Amygdala (tissue), 56 donors: ENCODE measurements at regions not wholly inside any gene's neighbourhood (a gene's known extent, or its start where the extent isn't known, plus 50 kb on each side); places are given as distances from the start of the nearest gene placed in this dataset.
"Not testable (repeated sequence)": the region's sequence is repeated elsewhere in the genome, so short reads cannot be mapped to it uniquely, and the experiment has no call there.

Experiments used
- DNase-seq, 56 donors: peaks; one replicate each; lab custom pipeline; 2025; lab: John Stamatoyannopoulos, UW

DNA sequence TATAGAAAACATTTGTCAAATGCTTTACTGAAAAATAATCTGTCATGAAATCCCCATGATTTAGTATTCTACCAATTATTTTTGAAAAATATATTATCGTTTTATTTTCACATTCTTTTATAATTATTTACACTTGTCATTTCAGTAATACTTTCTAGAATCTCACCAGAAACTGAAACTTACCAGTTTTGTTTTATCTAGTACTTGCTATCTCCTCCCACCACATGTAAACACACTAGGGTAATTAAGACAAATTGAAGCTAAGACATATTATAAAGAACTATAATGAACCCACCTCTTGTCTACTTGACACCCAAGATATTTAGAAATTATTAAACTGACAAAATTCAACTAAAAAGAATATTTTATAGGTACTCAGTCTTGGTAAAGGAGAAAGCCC, 51.5 kb upstream of the GRM3 start:
- no peak for DNase-seq

DNA sequence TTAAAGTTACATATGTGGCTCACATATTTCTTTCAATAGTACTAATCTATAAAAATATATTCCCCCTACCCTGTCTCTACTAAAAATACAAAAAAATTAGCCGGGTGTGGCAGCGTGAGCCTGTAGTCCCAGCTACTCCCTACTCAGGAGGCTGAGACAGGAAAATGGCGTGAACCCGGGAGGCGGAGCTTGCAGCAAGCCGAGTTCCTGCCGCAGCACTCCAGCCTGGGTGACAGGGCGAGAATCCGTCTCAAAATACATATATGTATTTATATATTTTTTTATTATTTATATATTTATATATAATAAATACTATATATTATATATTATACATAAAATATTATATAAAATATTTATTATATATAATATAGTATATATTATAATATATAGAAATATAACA, 69.7 kb upstream of the GRM3 start:
- no peak for DNase-seq

DNA sequence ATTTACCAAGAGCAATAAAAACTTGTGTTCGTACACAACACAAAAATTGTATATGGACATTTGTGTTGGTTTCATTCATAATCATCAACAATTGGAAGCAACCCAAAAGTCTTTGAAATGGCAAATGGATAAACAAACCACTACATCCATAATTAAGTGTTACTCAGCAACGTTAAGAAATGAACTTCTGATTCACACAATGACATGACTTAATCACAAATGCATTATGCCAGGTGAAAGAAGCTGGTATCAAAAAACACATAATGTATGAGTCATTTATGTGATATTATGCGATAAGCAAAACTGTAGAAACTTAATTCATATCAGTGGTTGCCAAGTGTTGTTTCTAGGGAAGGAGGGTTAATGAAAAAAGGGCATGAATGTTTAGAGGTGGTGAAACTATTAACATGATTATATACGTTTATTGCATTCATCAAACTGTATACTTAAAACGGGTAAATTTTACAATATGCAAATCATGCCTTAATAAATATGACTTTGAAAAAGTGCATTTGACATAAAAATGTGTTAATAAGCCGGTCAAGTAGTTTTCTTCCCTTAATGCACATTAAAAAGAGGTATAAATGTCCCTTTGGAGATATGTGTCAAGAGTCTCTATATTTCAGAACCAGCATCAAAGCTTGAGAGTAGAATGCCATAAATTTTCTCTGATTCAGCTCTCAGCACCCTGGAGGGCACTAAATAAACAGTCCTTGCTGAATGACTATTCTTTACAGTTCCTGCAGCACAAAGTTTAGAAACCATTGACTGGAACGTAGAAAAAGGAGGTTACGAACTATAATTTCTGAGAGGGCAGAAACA, 84.8 kb upstream of the GRM3 start:
- DNase-seq: no peak

DNA sequence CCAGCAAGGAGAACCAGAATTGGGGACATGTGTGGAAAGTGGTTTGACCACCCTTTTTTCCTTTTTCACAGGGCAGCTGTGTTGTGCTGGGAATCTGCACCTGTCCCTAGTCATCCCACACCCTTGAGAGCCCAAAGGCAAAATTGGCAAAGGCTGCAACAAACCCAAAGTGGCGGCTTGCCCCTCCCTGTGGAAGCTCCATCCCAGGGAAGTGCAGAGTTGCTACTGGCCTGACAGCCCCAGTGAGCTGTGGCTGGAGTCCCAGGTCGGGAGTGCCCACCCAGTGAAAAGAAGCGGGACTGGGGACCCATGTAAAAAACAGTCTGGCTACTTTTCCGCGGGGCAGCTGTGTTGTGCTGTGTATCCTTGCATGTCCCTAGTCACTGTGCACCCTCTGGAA, 109.1 kb upstream of the GRM3 start:
- DNase-seq: no peak

DNA sequence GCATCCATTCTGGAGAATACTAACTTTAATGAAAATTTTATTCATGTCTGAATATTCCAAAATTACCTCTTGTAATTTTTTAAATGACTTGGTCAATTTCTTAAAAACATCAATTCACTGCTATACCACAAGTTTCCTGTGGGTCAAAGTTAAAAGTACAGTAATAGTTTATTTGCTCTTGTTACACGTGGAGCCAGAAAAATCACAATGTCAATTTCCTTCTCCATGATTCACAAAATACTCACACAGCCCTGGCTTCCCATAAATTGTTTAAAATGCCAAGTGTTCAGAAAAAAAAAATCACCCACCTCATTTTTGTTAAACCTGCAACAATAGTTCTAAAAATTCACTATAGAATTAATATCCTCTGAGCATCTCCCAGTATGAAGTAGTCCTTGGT, 139.5 kb upstream of the GRM3 start:
- DNase-seq: no peak

DNA sequence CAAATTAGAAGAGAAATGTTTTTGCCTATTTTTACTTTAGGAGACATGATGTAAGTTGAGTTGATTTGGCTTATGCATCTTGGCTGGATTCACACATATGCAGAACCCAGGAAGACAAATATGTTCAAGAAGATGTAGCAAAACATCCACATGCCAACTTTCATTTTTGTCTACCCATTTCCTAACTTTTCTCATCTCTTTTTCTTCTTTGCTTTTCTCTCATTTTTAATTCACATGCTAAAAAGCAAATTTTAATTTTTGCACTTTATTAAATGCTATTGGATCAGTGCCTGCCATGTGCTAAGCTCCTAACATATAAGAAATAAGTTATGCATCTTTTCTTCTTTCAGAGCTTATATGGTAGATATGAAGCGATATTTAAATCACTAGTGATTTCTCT, 143.7 kb upstream of the GRM3 start:
- no peak for DNase-seq

DNA sequence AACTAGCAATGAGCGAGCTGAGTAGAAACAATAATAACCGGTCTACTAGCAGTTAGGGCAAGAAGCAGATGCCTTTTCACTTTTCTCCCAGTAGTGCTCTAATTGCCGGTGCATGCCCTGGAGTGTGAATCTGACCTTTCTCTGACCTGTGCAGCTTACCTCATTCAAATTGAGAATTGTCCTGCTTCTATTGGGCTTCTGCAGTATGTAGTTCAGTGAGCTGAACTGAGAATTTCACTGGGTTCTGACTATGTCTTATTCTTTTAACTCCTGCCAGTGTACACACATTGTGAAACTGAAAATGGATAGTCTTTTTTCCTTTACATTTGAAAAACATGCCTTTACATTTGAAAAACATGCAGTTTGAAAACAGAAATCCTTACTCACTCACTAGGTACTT, 157.9 kb upstream of the GRM3 start:
- DNase-seq: no peak

DNA sequence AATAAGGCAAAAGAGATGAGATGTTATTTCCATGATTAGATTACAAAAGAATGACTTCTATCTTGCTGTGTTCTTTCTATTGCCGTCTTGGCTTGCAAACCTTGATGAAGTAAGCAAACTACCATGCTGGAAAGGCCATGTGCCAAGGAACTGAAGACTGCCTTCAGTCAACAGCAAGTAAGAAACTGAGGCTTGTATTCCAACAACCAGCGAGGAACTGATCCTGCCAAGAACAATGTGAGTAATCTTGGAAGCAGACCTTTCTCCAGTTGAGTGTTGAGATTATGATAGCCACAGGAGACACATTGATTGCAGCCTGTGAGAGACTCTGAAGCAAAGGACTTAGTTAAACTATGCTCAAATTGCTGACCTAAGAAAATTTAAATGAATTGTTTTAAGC, 164.6 kb upstream of the GRM3 start:
- DNase-seq: no peak

DNA sequence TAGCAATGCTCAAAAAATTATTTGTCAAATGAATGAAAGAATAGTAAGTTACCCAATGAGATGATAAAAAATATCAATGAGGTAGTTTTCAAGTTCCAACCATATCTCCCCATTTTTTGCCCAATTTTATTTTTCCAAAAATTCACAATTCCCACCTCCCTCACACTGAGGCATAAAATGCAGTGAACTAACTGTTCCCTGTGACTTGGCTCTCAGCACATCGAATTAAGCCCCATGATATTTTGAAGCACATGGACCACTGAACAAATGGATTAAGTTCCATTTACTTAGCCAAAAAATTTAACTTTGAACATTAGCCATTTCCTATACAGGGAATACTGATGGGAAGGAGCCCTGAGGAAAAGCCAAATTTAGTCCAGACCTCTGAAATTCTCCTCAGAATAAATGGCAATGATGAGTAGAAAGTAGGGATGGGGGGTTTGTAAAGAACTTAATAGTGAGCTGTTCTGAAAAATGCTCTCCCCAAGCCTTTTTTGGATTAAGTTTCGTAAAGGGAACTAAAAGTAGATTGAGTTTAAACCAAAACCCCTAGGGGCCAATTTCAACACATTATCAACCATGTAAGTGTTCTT, 166.3 kb upstream of the GRM3 start:
- DNase-seq: no peak

DNA sequence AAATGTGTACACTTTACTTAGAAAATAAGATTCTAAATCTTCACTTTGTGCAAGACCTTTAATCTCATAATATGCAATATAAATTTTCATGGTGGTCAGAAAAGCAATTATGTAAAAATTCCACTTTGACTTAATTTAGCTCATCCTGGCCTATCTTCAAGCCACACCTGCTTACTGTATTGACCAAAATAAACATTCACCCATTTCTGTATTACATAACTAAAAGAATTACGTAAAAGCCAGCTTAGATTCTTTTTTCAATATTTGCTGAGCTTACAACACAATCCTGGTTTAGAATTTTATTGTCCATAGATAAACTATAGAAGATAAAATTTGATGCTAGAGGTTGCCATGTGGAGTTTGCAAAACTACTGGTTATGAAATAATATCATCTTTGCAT, 172.9 kb upstream of the GRM3 start:
- DNase-seq: no peak

DNA sequence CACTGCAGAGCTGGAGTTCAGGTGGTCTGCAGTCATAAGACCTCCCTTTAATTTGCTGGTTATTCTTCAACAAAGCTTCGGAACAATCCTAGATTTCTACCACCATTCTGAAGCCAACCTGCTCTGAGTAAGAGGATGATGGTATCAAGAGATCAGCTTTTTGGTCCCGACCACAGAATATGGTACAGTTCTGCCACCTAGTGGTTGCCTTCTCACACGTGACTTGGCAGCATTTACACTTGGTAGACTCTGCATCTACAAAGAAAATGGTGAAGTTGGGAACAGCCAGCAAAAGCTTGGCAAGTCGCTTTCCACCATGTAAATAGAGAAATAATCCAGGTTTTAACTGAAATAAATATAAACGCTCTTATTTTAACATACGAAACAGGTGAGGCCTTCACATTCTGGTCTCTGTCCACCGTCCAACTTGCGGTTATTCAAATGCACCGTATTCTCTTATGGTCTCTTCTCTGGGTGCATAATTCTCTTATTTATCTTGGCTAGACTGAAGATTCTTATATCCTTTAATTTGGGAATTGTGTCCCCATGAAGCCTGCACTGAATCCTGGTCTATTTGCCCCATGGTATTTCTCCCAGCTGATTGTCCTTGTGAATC, 173.9 kb upstream of the GRM3 start:
- peak in 49 of 56 donors; percentile 0 to 82 (median 28) for DNase-seq

DNA sequence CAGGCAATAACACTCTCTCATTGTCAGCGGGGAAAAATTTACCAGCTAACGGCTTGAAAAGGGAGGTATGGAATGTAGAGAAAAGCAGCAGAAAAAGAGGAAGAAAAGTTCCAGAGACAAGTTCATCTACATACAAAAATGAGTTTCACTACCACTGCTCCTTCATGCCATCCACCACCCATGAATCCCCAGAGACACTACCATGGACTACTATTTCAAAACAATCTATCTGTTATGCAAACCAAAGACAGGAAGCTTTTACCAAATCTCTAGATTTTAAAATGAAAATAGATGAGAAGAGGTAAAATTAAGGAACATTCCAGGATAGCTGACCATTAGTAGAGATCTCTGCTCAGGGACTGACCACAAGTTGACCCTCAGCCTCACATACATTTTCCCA, 189.0 kb upstream of the GRM3 start:
- DNase-seq: no peak

DNA sequence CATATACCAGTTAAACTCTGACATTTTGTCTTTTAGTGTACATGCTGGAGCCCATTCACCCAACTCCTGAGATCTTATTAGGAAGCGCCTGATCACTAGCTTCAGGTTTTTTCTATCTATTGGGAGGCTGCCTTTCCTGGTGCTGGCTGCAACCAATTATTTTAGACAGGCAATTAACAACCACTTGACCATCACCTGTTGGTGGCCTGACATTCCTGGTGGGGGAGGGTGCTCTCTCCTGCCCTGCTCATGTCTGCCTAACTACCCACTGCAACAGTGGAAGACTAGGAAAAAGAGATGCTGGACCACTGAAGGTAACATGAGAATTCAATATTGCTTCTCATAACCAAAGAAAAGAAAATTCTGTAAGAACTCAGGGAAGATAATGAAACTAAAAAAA, 190.3 kb upstream of the GRM3 start:
- no peak for DNase-seq

DNA sequence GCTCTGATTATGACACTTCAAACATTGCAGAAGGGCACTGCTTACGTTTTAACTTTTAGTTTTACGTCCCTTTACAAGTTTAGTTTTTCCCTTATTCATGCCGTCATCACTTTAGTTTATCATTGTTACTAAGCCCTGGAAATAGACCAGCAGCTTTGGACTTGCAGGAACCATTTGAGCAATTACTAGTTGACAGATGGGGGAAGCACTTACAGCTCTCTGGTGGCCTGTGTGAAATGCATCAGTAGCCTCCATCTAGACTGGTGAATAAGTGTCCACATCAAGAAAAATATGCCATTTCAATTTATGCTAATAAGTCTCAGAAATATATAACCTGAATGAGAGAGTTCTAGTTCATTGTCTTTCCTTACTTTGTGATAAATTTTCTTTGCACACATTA, 194.9 kb upstream of the GRM3 start:
- no peak for DNase-seq

DNA sequence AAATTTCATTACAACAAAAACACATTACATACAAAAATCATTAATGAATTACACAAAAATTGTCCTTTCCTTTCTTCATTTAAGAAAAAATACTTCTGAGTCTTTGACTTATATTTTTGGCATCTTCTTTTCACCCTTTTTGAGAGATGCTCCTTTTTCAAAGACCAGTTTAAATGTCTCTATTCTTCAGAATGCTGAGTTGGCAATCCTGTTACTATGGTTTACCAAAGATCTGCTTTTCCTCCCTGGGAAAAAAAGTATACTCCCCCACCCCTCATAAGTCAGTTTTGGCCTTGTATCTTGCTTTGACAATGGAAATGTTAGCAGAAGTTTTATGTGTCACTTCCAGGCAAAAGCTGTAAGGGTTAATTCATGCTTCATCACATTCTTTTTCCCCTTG, 198.4 kb upstream of the GRM3 start:
- DNase-seq: no peak

DNA sequence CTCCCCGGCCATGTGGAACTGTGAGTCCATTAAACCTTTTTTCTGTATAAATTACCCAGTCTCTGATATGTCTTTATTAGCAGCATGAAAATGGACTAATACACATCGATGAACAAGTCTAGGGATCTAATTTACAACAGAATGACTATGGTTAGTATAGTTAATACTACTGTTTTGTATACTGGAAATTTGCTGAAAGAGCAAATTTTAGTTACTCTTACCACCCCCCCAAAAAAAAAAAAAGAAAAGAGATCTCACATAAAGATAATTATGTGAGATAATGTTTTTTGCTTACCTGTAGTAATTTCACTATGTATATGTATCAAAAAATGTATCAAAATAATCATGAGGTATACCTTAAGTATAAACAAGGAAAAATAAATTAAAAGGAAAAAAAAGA, 199.5 kb upstream of the GRM3 start:
- DNase-seq: no peak

DNA sequence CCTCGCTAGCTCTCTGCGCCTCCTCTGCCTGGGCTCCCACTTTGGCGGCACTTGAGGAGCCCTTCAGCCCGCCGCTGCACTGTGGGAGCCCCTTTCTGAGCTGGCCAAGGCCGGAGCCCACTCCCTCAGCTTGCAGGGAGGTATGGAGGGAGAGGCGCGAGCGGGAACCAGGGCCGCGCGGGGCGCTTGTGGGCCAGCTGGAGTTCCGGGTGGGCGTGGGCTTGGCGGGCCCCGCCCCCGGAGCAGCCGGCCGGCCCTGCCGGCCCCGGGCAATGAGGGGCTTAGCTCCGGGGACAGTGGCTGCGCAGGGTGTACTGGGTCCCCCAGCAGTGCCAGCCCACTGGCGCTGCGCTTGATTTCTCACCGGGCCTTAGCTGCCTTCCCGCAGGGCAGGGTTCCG, 203.3 kb upstream of the GRM3 start:
- not testable (repeated sequence) for DNase-seq

DNA sequence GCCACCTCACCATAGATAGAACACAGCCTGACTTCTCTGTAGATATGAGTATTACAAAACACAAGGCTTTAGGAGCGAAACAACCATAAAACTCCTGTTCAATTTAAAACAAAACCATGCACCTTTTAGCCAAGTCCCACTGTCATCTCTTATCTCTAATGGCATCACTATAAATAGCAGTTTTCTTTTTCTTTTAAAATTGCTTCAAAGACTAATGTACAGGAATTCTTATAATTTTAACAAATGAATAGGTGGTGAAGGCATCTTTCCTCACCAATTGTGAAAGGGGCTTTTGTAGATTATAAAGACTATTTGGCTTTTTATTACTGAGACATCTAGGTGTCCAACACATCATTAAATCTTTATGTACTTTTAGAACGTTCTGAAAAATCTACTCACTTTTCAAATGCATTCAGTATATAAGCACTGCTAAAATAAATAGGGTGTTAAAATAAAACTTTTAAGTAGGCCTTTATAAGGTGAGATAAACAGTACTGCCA, 205.7 kb upstream of the GRM3 start:
- DNase-seq: no peak

DNA sequence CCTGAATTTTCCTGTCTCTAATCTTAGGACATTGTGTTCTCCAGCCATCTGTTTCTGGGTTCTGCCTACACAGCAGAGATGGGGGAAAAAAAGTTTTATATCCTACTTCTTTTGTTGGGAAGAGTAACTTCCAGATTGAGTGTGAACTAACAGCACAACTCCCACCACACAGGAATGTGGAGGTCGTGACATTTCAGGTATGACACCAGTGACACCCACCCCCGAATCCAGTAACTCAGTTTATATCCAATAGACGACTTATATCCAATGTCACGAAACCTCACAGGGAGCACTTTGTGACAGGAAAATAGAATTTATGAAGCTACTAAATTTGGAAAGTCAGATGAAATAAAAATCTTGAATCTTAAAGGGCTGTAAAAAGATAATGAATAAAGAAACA, 211.9 kb upstream of the GRM3 start:
- no peak for DNase-seq

DNA sequence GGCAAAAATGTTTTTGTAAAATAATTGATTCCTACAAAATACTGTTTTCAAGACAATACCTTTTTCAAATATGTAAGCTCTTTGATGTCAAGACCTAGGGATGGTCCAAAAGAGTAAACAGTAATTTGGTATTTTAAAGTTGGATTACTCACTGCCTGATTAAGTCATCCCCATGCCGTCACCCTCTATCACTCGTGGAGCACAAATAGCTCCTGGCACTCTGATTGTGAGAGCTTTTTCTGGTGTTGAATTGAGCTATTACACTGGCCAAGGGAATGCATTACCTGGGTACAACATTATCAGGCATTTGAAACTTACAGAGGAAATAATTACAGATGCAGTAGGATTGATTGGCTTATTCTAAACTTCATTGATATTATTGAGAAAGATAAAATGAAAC, 231.9 kb upstream of the GRM3 start:
- no peak for DNase-seq

DNA sequence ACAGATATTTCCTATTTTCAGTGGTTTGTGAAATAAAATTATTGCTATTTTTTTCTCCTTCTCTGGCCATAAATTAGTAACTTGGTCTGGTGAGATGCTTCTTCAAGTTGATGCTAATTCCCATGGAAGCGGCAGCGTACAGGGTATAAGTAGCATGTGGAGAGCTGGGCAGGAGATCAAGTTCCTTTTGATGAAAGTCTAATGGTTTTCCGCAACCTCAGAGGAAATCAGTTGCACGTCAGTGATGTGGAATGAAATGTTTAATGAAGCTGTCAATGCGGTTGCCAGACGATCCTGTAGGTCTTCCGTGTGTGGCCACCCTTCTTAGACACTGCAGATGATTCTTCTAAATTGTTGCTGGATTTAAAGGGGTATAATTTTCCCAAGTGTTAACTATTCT, 236.4 kb upstream of the GRM3 start:
- peak in 1 of 56 donors; percentile 3 for DNase-seq

DNA sequence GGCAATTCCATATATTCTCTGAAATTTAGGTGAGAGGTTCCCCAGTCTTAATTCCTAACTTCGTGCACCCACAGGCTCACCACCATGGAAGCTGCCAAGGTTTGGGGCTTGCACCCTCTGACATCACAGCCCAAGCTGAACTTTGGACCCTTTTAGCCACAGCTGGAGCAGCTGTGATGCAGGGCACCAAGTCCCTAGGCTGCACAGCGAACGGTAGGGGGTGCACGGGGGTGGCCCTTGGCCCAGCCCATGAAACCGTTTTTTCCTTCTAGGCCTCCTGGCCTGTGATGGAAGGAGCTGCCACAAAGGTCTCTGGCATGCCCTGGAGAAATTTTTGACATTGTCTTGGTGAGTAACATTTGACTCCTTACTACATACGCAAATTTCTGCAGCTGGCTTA, 251.9 kb upstream of the GRM3 start:
- DNase-seq: no peak
